AG09309 (cell line): ENCODE measurements at regions not wholly inside any gene's neighbourhood (a gene's known extent, or its start where the extent isn't known, plus 50 kb on each side); places are given as distances from the start of the nearest gene placed in this dataset.
"Not testable (repeated sequence)": the region's sequence is repeated elsewhere in the genome, so short reads cannot be mapped to it uniquely, and the experiment has no call there.

ENCODE experiments used
- DNase-seq: peaks from one replicate; pipeline ENCODE4 v3.0.0-alpha.2; 2010; ENCODE audit warnings: low read depth
- H3K4me3 ChIP-seq: 2 replicates; pipeline ENCODE4 v1.5.1; 2011; ENCODE audit warnings: mild to moderate bottlenecking, low read depth, low read length, moderate library complexity; ENCODE audit not compliant: control insufficient read depth

DNA sequence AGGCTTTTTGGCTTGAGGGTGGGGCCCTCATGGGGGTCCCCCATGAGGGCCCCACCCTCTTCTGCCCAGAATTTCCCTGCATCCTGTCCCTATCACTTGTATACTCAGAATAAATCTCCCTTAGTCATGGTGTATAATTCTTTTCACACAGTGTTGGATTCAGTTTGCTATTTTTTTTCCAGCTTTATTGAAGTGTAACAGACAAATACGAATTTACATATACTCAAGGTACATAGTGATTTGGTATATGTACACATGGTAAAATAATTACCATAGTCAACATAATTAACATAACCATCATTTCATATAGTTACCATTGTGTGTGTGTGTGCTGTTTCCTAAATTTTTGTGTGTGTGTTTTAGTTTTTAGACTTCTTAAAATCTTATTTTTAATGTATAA lies 289.4 kb downstream of the CNTNAP3B start:
- H3K4me3 ChIP-seq, DNase-seq: not testable (repeated sequence)

DNA sequence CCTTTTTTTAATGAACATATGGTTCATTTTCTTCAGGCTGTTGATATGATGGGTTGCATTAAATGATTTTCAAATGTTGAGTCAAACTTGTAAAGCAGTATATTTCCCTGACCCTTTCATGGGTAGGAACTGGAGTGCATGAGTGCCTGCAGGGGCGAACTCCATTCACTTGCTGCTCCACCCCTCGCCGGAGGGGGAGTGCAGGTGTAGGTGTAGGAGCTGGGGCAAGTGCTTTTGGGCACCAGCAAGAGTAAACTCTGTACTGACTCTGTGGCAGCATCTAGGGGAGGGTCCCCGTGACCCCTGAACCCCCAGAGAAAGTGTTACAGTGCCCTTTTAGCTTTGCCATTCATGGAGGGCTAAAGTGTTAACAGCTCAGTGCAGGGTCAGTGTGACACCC lies 290.3 kb downstream of the CNTNAP3B start:
- not testable (repeated sequence) for DNase-seq, H3K4me3 ChIP-seq

DNA sequence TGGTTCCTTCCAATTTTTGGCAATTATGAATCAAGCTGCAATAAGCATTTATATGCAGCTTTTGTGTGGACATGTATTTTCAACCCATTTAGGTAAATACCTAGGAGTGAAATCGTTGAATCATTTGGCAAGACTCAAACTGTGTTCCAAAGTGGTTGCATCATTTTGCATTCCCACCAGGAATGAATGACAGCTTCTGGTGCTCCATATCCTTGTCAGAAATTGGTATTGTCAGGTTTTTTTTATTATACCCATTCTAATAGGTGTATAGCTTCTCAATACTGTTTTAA lies 290.7 kb downstream of the CNTNAP3B start:
- not testable (repeated sequence) for H3K4me3 ChIP-seq, DNase-seq

DNA sequence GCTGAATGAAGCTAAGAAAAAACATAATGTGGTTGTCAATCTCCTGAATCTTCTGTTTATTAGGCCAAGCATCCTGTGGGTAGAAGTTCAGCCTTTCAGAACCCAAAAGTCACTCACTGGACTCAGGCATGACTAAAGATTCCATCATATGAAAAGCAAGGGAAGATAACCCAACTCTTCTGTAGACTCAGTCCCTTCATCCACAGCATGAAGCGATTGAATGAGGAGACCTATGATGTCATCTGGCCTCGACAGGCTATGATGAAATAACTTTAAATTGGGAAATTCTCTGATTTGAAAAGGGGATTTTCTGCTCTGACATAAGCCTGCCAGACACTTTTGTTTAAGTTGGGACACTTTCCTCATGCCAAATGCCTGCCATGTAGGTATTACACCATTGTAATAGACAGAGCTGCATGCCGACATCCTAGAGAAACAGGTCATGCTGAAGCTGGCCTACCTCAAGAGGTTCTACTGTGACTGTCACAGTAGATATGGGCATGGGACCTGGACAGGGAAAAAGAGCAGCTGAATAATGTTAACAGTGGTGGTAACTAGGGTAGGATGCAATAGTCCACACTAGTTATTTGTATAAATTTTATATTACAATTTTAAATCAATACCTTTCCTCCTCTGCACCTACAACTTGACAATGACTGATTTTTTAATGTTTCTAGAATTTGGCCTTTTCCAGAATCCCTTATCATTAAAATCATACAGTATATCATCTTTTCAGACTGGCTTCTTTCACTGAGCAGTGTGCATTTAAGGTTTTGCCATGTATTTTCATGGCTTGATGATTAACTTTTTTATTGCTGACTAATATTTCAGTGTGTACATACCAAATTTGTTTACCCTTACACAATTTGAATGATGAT lies 291.3 kb downstream of the CNTNAP3B start:
- not testable (repeated sequence) for H3K4me3 ChIP-seq, DNase-seq

DNA sequence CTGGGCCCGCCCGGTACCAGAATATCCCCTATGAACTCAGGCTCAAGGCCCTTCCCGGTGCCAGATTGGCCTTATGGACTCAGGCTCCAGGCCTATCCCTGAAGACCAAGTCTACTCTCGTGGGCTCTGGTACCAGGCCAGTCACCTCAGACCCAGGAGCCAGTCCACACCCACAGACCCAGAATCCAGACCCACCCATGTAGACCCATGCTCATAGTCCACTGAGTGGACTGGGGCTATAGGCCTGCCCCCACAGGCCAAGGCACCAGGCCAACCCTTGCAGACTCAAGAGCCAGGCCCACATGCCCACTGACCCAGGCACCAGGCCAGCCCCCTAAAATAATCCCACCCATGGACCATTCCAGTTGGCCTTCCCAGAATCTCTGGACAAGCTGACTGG lies 296.1 kb downstream of the CNTNAP3B start:
- DNase-seq, H3K4me3 ChIP-seq: not testable (repeated sequence)

DNA sequence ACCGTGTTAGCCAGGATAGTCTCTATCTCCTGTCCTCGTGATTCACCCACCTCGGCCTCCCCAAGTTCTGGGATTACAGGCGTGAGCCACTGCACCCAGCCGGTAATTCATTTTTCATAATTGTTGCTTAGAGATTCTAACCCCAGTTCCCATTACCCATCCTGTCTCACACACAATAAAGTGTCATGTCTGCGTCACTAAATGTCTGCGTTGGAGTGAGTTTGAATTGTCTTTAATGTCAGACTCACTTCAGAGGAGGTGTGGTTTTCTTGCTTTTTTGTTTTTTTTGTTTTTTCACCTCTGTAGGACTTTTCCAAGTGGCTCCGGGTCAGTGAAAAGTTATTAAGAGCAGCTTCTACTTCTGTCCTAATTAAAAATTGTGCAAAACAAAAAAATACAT lies 304.5 kb downstream of the CNTNAP3B start:
- not testable (repeated sequence) for DNase-seq, H3K4me3 ChIP-seq

DNA sequence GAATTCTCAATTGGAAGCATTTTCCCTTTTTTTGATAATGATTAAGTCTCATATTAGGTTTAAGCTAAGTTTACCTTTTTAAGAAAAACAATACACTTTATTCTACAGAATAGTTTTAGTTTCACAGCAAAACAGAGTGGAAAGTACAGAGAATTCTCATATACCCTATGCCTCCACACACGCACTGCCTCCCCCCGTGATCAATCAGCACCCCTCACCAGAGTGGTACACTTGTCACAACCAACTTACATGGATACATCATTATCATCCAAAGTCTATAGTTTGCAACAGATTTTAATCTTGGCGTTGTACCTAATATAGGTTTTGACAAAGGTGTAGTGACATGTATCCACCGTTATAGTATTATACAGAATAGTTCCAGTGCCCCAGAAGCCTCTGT lies 326.5 kb downstream of the CNTNAP3B start:
- not testable (repeated sequence) for H3K4me3 ChIP-seq, DNase-seq

DNA sequence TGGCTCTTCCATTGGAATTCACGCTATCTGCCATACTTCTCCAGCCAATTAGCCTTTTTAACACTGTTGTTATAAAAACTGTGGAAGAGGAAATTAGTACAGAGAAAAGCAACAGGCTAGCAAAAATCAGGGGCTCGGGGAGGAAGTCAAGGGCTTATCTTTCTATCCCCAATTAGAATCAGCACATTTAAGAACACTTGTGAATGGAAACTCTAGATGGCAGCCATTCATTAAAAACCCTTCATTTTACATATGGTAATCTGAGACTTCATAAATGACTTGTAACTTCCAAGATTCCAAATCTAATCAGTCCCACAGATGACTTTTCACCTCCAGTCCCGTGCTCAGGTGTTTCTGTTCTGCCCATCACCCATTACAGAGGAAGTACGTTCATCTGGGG lies 330.5 kb downstream of the CNTNAP3B start:
- DNase-seq, H3K4me3 ChIP-seq: not testable (repeated sequence)

DNA sequence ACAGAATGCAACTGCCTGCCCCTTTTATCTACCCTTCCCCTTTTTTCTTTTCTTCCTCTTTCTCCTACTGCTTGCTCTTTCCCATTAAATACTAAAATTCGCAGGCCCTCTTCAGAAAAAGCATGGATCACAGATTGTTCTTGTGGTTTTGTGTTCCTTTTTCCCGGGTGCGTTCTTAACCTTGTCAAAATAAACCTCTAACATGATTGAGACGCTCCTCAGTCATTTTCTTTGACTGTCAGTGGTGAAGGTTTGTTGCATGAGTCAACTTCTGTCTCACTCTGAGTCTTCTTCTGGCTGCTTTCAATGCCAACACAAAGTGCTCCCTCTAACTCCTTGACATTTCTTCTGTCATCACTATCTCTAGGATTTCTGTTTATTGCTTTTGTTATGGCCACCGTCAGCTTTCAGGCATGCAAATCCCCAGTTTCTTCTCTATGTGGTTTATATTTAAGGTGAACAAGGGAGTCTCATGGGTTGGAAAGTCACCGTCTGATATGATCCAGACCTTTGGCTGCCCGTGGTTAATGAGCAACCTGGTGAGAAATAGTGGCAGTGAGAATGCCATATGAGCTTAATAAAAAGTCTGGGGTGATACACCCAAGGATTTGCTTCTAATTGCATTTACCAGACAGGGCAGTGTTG lies 338.4 kb downstream of the CNTNAP3B start:
- H3K4me3 ChIP-seq, DNase-seq: not testable (repeated sequence)

DNA sequence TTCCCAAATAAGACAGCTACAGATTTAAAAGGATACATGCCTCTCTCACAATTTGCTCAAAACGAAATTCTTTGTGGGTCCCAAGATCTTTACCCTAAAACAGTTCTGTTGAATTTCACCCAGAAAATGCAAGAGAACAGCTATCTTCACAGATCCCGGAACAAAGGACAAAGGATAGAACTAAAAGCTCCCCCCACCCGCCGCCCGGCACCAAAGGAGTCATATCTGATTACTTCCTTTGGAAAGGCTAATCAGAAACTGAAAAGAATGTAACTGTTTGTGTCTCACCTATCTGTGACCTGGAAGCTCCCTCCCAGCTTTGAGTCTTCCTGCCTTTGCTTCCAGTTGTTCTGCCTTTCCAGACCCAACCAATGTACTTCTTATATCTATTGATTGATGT lies 339.2 kb downstream of the CNTNAP3B start:
- not testable (repeated sequence) for DNase-seq, H3K4me3 ChIP-seq

DNA sequence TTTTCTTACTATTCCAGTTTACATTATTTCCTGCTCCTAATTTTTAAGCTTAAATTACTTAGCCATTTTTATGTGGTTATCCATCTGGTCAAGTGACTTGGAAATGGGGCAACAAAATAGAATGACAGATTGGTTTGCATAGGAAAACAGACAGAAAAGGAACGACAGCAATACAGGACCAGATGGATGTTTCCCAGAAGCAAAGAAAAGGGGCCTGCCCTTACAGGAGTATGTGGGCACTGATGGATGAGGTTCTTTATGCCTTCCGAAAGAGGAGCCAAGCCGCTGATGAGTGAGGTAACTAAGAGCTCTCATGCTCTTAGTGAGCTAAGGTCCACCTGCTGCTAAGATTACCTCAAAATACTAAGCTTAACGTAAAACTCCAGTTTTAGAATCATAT lies 339.8 kb downstream of the CNTNAP3B start:
- not testable (repeated sequence) for H3K4me3 ChIP-seq, DNase-seq

DNA sequence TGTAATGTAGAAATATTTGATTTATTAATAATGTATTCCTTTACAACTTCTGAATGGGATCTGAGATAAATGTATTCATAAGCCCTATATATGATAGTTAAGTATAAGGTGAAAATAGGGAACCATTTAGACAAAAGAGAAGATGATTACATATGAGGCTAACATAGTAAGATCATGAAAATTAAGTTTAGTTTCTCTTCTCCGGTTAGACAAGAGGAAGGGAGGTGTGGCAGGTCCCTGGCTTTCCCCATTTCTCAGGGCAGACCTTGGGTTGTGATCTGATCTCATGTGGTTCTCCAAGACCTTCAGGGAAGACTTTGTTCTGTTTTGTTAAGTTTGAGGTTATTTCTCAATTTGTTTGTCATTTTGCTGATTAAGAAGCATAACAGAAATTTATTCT lies 341.3 kb downstream of the CNTNAP3B start:
- DNase-seq, H3K4me3 ChIP-seq: not testable (repeated sequence)

DNA sequence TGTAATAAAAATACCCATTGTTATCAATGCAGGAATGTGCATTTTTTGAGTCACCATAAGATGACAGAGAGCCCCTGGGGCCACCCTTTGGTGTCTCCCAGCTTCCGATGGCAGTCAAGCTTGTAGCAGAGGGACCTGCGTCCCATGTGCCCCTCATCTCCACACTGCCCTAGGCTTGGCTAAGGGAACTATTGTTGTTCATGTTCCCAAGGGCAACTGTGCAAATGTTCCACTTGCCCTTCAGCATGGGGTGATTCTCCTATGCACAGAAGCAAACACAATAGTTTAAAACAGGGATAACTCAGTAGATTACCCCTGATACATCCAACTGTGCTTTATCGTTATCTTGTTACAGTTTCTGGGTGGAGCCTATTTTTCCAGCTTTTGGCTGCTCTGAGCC lies 342.0 kb downstream of the CNTNAP3B start:
- DNase-seq, H3K4me3 ChIP-seq: not testable (repeated sequence)

DNA sequence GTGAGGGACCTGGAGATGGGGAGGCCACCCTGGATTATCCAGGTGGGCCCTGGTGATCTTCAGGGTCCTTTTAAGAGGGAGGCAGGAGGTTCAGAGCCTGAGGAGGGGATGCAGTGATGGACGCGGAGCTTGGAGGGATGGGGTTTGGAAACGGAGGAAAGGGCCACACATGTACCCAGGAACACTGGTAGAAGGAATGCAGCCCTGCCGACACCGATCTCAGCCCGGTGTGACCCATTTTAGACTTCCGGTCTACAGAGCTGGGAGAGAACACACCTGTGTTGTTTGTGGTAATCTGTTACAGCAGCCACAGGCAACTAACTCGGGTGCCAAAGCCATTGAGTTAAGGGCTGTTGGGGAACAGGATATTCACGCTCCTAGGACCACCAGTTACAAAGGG lies 345.2 kb downstream of the CNTNAP3B start:
- not testable (repeated sequence) for DNase-seq, H3K4me3 ChIP-seq

DNA sequence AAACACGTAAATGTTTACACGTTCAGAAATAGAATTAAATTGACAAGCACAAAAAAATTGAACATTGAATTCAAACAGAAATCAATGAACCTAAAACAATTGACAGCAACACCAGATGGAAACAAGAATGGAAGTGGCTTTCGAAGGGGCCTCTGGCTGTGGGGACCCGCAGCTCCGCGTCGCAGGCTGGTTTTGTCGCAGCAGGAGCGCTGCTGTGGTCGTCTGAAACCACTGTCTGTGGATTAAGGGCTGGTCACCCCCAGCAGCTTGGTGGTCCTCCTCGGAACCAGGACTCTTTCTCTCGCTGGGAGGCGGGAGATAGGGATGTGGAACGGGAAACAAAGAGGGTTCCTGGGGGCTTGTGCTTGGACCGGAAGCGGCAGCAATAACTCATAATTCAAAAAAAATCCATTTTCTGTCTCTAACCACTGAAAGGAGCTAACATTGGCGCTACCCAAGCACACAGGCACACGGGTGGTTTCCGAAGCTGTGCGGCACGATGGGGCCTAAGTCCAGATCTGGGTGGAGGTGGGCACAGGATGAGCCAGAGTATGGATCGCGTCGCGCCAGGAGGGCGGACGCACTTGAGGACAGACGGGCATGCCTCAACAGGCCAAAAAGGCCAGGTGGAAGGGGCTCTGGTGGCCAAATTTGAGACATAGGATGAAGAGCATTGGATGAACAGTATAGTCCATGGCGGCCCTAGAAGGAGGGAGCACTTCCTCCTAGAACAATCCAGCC lies 346.0 kb downstream of the CNTNAP3B start:
- H3K4me3 ChIP-seq, DNase-seq: not testable (repeated sequence)

DNA sequence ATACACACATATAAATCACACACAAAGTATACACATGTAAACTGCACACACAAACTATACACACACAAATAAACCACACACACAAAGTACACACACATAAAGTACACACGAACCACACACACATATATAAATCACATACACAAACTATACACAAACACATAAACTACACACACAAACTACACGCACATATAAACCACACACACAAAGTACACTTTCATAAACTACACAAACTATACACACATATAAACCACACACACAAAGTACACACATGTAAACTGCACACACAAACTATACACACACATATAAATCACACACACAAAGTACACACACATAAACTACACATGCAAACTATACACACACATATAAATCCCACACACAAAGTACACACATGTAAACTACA lies 347.3 kb downstream of the CNTNAP3B start:
- DNase-seq, H3K4me3 ChIP-seq: not testable (repeated sequence)

DNA sequence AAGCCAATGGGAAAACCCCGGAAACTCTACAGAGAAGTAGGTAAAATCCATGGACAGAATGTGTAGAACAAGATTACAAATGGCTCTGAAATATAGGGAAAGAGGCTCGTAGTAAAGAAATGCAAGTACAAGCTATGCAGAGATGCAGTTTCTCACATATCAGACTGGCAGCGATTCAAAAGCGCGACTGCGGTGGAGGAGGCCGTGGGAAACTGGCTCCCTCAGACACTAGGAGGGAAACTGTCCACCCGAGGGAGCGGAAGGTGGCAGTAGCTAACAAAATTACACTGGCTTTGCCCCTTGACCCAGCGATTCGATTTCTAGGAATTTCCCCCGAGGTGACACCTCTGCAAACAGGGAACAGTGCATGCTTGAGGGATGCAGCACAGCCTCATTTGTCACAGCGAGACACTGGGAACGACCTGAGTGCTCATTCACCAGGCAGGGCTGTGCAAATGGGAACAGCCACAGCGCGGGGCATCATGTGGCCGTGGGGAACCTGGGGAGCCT lies 349.3 kb downstream of the CNTNAP3B start:
- DNase-seq, H3K4me3 ChIP-seq: not testable (repeated sequence)

DNA sequence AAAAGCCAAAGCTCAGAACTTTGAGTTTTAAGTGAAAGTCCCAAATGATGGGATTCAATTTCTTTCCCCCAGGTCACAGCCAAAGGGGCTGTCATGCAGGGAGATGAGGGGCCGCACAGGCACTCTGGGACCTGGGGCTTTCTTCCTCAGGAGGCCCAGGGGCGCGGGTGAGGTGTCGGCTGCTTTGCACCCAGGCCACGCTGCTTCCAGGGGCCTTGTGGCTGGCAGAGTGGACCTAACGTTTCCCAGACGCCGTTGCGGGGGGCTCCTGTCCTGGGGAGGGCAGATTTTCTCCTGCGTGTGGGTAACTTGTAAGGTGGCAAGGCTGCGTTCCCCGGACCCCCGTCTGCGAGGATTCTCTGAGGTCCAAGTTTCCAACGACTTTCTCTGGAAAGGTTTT lies 350.0 kb downstream of the CNTNAP3B start:
- not testable (repeated sequence) for H3K4me3 ChIP-seq

DNA sequence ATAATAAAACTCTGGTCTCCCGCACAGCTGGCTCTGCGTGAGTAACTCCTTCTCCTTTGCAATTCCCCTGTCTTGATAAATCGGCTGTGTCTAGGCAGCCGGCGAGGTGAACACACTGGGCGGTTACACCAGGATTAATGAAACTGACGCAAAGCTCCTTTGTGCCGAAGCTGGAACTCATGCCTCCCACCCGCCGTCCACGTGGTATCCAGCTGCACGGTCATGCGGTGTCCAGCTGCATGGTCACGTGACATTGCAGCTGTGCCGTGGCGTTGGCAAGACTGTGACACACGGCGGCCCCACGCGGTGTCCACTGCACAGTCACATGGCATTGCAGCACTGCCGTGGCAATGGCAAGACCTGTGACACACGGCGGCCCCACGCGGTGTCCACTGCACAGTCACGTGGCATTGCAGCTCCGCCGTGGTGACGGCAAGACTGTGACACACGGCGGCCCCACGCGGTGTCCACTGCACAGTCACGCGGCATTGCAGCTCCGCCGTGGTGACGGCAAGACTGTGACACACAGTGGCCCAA lies 350.6 kb downstream of the CNTNAP3B start:
- not testable (repeated sequence) for DNase-seq, H3K4me3 ChIP-seq

More for the DNA sequence above, 350.0 kb downstream of the CNTNAP3B start:
- not testable (repeated sequence) for DNase-seq
